ENCODE measurements at regions not wholly inside any gene's neighbourhood (a gene's known extent, or its start where the extent isn't known, plus 50 kb on each side); places are given as distances from the start of the nearest gene placed in this dataset.

DNA sequence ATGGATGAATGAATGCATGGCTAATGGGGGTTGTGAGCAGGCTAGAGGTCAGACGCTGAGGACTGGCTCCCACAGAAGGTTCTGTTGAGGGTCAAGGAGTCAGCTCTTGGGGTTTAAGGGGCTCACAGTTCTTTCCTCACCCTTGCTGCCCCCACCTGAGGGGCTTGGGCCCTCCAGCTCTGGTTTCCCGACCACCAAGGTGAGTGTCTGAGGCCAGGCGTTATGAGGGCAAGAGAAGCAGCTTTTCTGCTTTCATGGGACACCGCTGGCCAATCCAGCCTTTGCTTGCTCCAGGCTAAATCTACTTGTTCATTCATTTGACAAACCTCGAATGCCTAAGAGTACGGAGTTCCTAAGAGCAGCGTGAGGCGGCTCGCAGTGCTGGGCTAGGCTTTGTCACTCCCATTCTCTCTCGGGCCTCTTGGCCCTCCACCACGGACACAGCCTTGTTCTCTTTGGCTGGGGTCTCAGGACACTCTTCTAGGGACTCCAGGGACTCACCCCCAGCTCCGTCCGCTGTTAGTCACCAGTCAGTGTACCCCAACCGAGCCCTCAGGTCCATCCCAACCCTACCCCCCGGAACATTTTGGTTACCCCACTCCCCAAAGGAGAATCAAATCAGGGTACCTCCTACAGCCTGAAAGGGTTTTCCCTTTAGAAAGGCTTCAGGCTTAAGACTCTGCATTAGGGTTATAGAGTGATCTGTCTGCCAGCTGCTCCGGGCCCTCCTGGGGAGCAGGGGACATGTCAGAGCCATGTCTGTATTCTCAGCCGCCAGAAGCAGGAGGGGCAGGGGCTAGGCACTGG lies 210.1 kb upstream of the MVB12B start:
- H3K27ac ChIP-seq: no peak overlapping the region
- TF ChIP-seq, protein P1, sequence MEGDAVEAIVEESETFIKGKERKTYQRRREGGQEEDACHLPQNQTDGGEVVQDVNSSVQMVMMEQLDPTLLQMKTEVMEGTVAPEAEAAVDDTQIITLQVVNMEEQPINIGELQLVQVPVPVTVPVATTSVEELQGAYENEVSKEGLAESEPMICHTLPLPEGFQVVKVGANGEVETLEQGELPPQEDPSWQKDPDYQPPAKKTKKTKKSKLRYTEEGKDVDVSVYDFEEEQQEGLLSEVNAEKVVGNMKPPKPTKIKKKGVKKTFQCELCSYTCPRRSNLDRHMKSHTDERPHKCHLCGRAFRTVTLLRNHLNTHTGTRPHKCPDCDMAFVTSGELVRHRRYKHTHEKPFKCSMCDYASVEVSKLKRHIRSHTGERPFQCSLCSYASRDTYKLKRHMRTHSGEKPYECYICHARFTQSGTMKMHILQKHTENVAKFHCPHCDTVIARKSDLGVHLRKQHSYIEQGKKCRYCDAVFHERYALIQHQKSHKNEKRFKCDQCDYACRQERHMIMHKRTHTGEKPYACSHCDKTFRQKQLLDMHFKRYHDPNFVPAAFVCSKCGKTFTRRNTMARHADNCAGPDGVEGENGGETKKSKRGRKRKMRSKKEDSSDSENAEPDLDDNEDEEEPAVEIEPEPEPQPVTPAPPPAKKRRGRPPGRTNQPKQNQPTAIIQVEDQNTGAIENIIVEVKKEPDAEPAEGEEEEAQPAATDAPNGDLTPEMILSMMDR (conservative IDR thresholded peaks at IDR 0.05): no peak
- no peak for TF ChIP-seq ZFX (IDR thresholded peaks at IDR 0.05)

GRCh38 chr9:126117158-126117425 lies 209.5 kb upstream of the MVB12B start:
- H3K27ac ChIP-seq: no peak overlapping the region
- TF ChIP-seq ZFX (IDR thresholded peaks at IDR 0.05): no peak
- TF ChIP-seq, protein P1 (conservative IDR thresholded peaks at IDR 0.05): no peak

GRCh38 chr9:126117631-126118030 lies 209.0 kb upstream of the MVB12B start:
- TF ChIP-seq, protein P1 (conservative IDR thresholded peaks at IDR 0.05): no peak
- TF ChIP-seq ZFX (IDR thresholded peaks at IDR 0.05): no peak

DNA sequence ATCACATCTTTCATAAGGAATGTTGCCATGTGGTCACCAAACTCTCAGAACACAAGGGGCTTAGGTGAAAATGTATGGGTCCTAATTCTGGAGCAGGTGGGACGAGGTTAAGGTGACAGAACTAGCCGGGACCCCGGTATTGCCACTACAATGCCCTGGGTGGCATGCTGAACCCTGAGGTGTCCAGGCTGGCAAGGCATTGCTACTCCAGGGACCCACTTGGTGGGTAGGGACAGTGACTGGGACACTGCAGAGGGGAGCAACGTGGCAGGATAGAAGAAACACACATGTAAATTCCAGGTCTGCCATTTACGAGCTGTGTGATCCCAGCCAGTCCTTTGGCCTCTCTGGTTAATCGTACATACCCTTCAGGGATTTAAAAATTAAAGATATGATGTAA lies 206.9 kb upstream of the MVB12B start:
- TF ChIP-seq, protein P1 (conservative IDR thresholded peaks at IDR 0.05): no peak
- no peak for TF ChIP-seq ZFX (IDR thresholded peaks at IDR 0.05)
- H3K27ac ChIP-seq: no peak overlapping the region

More at GRCh38 chr9:126117631-126118030, 209.0 kb upstream of the MVB12B start:
- H3K27ac ChIP-seq: no peak overlapping the region

GRCh38 chr9:126122901-126123616 lies 203.6 kb upstream of the MVB12B start:
- H3K27ac ChIP-seq: no peak overlapping the region
- TF ChIP-seq, protein P1 (conservative IDR thresholded peaks at IDR 0.05): no peak
- no peak for TF ChIP-seq ZFX (IDR thresholded peaks at IDR 0.05)

DNA sequence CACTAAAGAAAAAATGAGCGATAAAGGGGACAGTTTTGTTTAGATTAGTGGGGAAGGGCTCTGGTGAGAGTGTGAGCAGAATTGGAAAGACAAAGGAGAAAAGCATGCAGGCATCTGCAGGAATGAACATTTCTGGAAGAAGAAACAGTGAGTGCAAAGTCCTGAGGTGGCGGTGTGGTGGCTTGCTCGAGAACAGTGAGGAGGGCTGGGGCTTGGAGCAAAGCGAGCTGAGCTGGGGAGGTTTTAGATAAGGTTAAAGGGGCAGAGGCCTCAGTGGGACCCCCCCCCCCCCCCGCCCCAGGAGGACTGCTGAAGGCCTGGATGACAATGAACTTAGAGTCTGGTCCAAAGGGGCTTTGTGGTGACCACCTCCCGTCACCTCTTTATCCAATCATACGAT lies 202.7 kb upstream of the MVB12B start:
- H3K27ac ChIP-seq: no peak overlapping the region
- TF ChIP-seq, protein P1 (conservative IDR thresholded peaks at IDR 0.05): no peak
- no peak for TF ChIP-seq ZFX (IDR thresholded peaks at IDR 0.05)

DNA sequence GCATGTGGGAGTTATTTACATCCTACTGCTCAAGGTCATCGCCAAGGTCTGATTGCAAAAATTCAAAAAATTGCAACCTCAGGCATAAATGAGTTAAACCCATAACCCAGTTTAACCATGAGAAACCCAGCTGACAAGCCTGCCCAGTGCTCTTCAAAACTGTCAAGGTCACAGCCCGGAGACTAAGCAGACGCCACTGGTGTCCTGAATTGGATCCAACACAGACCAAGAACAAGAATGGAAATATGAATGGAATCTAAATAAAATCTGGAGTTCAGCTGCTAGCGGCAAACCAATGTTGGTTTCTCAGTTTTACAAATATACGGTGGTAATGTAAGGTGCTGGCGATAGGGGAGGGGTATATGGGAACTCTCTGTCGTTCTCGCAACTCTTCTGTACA lies 201.5 kb upstream of the MVB12B start:
- H3K27ac ChIP-seq: no peak overlapping the region
- TF ChIP-seq, protein P1 (conservative IDR thresholded peaks at IDR 0.05): no peak

Measured in C4-2B (cell line).